ENCODE measurements at regions not wholly inside any gene's neighbourhood (a gene's known extent, or its start where the extent isn't known, plus 50 kb on each side); places are given as distances from the start of the nearest gene placed in this dataset.

DNA sequence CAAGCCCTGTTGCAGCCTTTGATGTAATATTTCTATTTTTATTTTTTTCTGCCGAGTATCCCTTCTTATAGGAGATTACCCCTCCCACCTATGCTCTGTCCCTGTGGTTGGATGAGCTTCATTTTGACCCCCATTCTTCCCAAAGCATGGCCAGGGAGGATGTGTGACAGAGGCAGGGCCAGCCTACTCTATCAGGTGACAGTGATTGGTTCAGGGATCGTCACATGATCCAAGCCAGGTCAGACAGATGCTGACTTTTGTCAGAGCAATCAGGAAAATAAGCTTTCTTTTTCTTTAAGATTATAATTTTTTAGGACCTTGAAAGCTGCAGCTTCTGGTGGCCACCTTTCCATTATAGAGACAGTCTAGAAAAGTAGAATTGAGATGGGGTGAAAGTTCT, 314.3 kb downstream of the NUP35 start:
- no peaks in the 10 kb centered on the region for H3K36me3 ChIP-seq (ENCODE audit: insufficient read depth, low read length)
- H3K4me1 ChIP-seq (ENCODE audit: insufficient read depth, low read length), result no peaks in the 10 kb centered on the region
- no peaks in the 10 kb centered on the region for H3K27me3 ChIP-seq (ENCODE audit: insufficient read depth, low read length)
- no peak overlapping the region for H3K4me2 ChIP-seq (ENCODE audit: insufficient read depth, low read length)
- DNase-seq (ENCODE audit: insufficient read length, low spot score, missing footprints), result no peak
- TF ChIP-seq, protein P1, sequence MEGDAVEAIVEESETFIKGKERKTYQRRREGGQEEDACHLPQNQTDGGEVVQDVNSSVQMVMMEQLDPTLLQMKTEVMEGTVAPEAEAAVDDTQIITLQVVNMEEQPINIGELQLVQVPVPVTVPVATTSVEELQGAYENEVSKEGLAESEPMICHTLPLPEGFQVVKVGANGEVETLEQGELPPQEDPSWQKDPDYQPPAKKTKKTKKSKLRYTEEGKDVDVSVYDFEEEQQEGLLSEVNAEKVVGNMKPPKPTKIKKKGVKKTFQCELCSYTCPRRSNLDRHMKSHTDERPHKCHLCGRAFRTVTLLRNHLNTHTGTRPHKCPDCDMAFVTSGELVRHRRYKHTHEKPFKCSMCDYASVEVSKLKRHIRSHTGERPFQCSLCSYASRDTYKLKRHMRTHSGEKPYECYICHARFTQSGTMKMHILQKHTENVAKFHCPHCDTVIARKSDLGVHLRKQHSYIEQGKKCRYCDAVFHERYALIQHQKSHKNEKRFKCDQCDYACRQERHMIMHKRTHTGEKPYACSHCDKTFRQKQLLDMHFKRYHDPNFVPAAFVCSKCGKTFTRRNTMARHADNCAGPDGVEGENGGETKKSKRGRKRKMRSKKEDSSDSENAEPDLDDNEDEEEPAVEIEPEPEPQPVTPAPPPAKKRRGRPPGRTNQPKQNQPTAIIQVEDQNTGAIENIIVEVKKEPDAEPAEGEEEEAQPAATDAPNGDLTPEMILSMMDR (IDR thresholded peaks at IDR 0.05; ENCODE audit: extremely low read depth, low read depth, low read length), result no peak
- H4K20me1 ChIP-seq (ENCODE audit: insufficient read depth, low read length), result no peaks in the 10 kb centered on the region
- no peaks in the 10 kb centered on the region for H3K79me2 ChIP-seq (ENCODE audit: insufficient read depth, low read length)
- H3K9me3 ChIP-seq (ENCODE audit: low read depth, low read length), result no peaks in the 10 kb centered on the region
- no peak overlapping the region for H2AFZ ChIP-seq (ENCODE audit: low read length)
- H3K27ac ChIP-seq (ENCODE audit: low read depth, low read length), result no peak overlapping the region
- H3K4me3 ChIP-seq (ENCODE audit: insufficient read depth, low read length), result no peak overlapping the region

DNA sequence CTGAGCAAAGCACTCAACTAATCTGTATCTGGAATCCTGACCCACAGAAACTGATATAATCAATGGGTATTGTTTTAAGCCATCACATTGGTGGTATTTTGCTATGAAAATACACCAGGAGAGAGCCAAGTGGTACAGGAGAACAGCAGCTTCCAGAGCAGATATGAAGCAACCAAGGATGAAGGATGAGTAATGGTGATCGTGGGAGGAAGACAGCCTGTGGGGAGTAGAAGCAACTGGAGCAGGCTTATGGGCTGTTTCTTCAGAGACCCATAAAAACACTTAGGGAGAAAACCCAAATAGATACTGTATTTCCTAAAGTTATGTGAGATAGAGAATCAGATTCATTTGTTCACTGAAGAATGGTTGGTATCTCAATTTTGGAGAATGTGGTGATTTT, 330.8 kb downstream of the NUP35 start:
- Histone ChIP-seq H3K4me3 (ENCODE audit: insufficient read depth, low read length) (no peak overlapping the region), H3K27ac (ENCODE audit: low read depth, low read length) (no peak overlapping the region), H2AFZ (ENCODE audit: low read length) (no peak overlapping the region), H3K27me3 (ENCODE audit: insufficient read depth, low read length) (no peaks in the 10 kb centered on the region), H3K36me3 (ENCODE audit: insufficient read depth, low read length) (no peaks in the 10 kb centered on the region), H3K9me3 (ENCODE audit: low read depth, low read length) (no peaks in the 10 kb centered on the region), H3K79me2 (ENCODE audit: insufficient read depth, low read length) (no peaks in the 10 kb centered on the region), H4K20me1 (ENCODE audit: insufficient read depth, low read length) (no peaks in the 10 kb centered on the region), H3K4me1 (ENCODE audit: insufficient read depth, low read length) (no peaks in the 10 kb centered on the region), H3K4me2 (ENCODE audit: insufficient read depth, low read length) (no peak overlapping the region)
- TF ChIP-seq, protein P1 (IDR thresholded peaks at IDR 0.05; ENCODE audit: extremely low read depth, low read depth, low read length), result no peak
- no peak for DNase-seq (ENCODE audit: insufficient read length, low spot score, missing footprints)

GRCh38 chr2:183456177-183456576, 331.9 kb downstream of the NUP35 start:
- no peak overlapping the region for H3K4me3 ChIP-seq (ENCODE audit: insufficient read depth, low read length)
- no peaks in the 10 kb centered on the region for H3K27me3 ChIP-seq (ENCODE audit: insufficient read depth, low read length)
- H3K4me2 ChIP-seq (ENCODE audit: insufficient read depth, low read length), result no peak overlapping the region
- H3K36me3 ChIP-seq (ENCODE audit: insufficient read depth, low read length), result no peaks in the 10 kb centered on the region
- H3K9me3 ChIP-seq (ENCODE audit: low read depth, low read length), result no peaks in the 10 kb centered on the region
- H2AFZ ChIP-seq (ENCODE audit: low read length), result no peak overlapping the region
- H3K4me1 ChIP-seq (ENCODE audit: insufficient read depth, low read length), result no peaks in the 10 kb centered on the region
- H4K20me1 ChIP-seq (ENCODE audit: insufficient read depth, low read length), result no peaks in the 10 kb centered on the region
- TF ChIP-seq, protein P1 (IDR thresholded peaks at IDR 0.05; ENCODE audit: extremely low read depth, low read depth, low read length), result no peak
- H3K79me2 ChIP-seq (ENCODE audit: insufficient read depth, low read length), result no peaks in the 10 kb centered on the region
- no peak overlapping the region for H3K27ac ChIP-seq (ENCODE audit: low read depth, low read length)
- no peak for DNase-seq (ENCODE audit: insufficient read length, low spot score, missing footprints)

DNA sequence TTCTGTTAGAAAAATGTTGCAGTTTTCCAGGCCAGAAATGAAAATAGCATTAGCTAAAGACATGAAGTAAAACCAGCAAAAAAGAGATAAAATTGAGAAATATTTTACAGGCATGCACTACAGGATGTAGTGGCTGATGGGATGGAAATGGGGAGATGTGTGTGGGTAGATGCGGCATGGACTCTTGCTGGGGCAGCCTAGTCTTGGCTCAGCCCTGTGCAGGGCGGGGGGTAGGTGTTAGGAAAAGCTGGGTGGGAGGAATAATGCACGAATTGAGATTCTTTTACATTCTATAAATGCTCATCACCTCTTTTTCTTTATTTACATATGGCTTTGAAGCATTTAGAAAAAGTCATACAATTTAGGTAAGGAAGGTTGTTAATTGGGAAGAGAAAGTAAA, 334.2 kb downstream of the NUP35 start:
- Histone ChIP-seq H3K4me1 (ENCODE audit: insufficient read depth, low read length) (no peaks in the 10 kb centered on the region), H3K9me3 (ENCODE audit: low read depth, low read length) (no peaks in the 10 kb centered on the region), H3K27ac (ENCODE audit: low read depth, low read length) (no peak overlapping the region), H4K20me1 (ENCODE audit: insufficient read depth, low read length) (no peaks in the 10 kb centered on the region), H3K4me3 (ENCODE audit: insufficient read depth, low read length) (no peak overlapping the region), H3K27me3 (ENCODE audit: insufficient read depth, low read length) (no peaks in the 10 kb centered on the region), H2AFZ (ENCODE audit: low read length) (no peak overlapping the region), H3K4me2 (ENCODE audit: insufficient read depth, low read length) (no peak overlapping the region), H3K79me2 (ENCODE audit: insufficient read depth, low read length) (no peaks in the 10 kb centered on the region), H3K36me3 (ENCODE audit: insufficient read depth, low read length) (no peaks in the 10 kb centered on the region)
- no peak for DNase-seq (ENCODE audit: insufficient read length, low spot score, missing footprints)
- TF ChIP-seq, protein P1 (IDR thresholded peaks at IDR 0.05; ENCODE audit: extremely low read depth, low read depth, low read length), result no peak

All from osteoblast (primary cell).